PFSK-1 (cell line): ENCODE measurements at regions not wholly inside any gene's neighbourhood (a gene's known extent, or its start where the extent isn't known, plus 50 kb on each side); places are given as distances from the start of the nearest gene placed in this dataset.

ENCODE experiments used
- FOXP2 ChIP-seq: optimal IDR thresholded peaks from 2 replicates; pipeline ENCODE3; 2011; ENCODE audit warnings: borderline replicate concordance, control low read depth, inconsistent platforms; ENCODE audit not compliant: insufficient read depth; ENCODE audit errors: extremely low read length, extremely low read depth
- POLR2AphosphoS5 ChIP-seq: IDR thresholded peaks from 2 replicates; pipeline ENCODE4 v1.6.1; 2012; ENCODE audit warnings: low read depth, mild to moderate bottlenecking, control low read depth, low read length, moderate library complexity
- SIN3A ChIP-seq: IDR thresholded peaks from 2 replicates; pipeline ENCODE4 v1.6.1; 2012; ENCODE audit warnings: mild to moderate bottlenecking, low read length, moderate library complexity, borderline replicate concordance; ENCODE audit not compliant: insufficient read depth
- TAF1 ChIP-seq: IDR thresholded peaks from 2 replicates; pipeline ENCODE4 v1.6.1; 2012; ENCODE audit warnings: low read length, control low read depth, borderline replicate concordance; ENCODE audit not compliant: insufficient read depth
- TF ChIP-seq, protein P1 (sequence below), 2 experiments: IDR thresholded peaks; 2 replicates each; pipeline versions ENCODE4 v1.6.1 to v1.8.0; 2011 to 2012; ENCODE audit warnings: low read depth in 2 of 2, low read length in 2 of 2, control low read depth in 1 of 2, inconsistent platforms in 1 of 2, mild to moderate bottlenecking in 1 of 2, moderate library complexity in 1 of 2; ENCODE audit not compliant: insufficient read depth in 1 of 2

GRCh38 chr3:13137941-13138832 lies 65.0 kb upstream of the IQSEC1 start:
- TF ChIP-seq SIN3A = no peak

DNA sequence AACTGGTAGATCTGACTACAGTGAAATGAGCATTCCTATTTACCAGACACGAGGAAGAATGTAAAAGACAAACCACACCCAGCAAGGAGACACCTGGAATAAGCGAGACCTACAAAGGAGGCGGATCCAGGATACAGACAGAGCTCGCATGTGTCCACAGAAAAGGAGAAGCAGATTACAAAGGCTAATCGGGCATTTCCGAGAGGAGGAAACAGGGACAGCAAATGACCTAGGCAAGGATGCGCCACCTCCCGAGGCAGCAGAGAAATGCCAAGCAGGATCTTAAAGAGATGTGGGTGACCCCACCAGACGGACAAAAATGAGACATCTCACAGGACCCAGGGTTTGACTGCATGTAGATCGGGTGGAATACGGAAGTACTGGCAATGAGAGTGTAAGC lies 63.2 kb upstream of the IQSEC1 start:
- TF ChIP-seq POLR2AphosphoS5 (no peak), TAF1 (no peak), SIN3A (no peak), FOXP2 (no peak)
- TF ChIP-seq, protein P1, sequence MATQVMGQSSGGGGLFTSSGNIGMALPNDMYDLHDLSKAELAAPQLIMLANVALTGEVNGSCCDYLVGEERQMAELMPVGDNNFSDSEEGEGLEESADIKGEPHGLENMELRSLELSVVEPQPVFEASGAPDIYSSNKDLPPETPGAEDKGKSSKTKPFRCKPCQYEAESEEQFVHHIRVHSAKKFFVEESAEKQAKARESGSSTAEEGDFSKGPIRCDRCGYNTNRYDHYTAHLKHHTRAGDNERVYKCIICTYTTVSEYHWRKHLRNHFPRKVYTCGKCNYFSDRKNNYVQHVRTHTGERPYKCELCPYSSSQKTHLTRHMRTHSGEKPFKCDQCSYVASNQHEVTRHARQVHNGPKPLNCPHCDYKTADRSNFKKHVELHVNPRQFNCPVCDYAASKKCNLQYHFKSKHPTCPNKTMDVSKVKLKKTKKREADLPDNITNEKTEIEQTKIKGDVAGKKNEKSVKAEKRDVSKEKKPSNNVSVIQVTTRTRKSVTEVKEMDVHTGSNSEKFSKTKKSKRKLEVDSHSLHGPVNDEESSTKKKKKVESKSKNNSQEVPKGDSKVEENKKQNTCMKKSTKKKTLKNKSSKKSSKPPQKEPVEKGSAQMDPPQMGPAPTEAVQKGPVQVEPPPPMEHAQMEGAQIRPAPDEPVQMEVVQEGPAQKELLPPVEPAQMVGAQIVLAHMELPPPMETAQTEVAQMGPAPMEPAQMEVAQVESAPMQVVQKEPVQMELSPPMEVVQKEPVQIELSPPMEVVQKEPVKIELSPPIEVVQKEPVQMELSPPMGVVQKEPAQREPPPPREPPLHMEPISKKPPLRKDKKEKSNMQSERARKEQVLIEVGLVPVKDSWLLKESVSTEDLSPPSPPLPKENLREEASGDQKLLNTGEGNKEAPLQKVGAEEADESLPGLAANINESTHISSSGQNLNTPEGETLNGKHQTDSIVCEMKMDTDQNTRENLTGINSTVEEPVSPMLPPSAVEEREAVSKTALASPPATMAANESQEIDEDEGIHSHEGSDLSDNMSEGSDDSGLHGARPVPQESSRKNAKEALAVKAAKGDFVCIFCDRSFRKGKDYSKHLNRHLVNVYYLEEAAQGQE (IDR thresholded peaks at IDR 0.05; ENCODE audit: insufficient read depth in 1 of 2, low read depth in 2 of 2, low read length in 2 of 2) = no peak

- TF ChIP-seq POLR2AphosphoS5 = no peak
- TF ChIP-seq TAF1 = no peak
- TF ChIP-seq SIN3A = no peak
- TF ChIP-seq, protein P1 (IDR thresholded peaks at IDR 0.05; ENCODE audit: insufficient read depth in 1 of 2, low read depth in 2 of 2, low read length in 2 of 2) = no peak
- no peak for TF ChIP-seq FOXP2
These were observed 62.6 kb upstream of the IQSEC1 start for GRCh38 chr3:13135811-13136321.

GRCh38 chr3:13135251-13135810 lies 62.1 kb upstream of the IQSEC1 start:
- no peak for TF ChIP-seq FOXP2
- TF ChIP-seq SIN3A = no peak
- TF ChIP-seq POLR2AphosphoS5 = no peak
- no peak for TF ChIP-seq TAF1
- TF ChIP-seq, protein P1 (IDR thresholded peaks at IDR 0.05; ENCODE audit: insufficient read depth in 1 of 2, low read depth in 2 of 2, low read length in 2 of 2) = no peak

DNA sequence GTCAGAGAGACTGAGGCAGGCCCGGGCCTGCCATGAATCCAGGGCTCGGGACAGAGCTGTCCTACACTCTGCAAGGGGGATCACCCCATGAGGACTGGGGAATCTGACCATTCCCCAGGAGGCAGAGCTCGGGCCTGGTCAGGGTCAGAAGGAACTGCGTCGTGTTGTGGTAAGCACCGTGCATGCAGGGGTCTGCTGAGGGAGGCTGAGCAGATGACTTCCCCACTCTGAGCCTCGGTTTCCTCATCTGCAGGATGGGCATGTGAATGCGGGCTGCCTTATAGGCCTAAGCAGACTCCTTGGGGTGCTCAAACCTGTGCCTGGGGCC lies 61.6 kb upstream of the IQSEC1 start:
- TF ChIP-seq, protein P1 (IDR thresholded peaks at IDR 0.05; ENCODE audit: insufficient read depth in 1 of 2, low read depth in 2 of 2, low read length in 2 of 2) = no peak
- TF ChIP-seq SIN3A = no peak
